ENCODE measurements at regions not wholly inside any gene's neighbourhood (a gene's known extent, or its start where the extent isn't known, plus 50 kb on each side); places are given as distances from the start of the nearest gene placed in this dataset.

DNA sequence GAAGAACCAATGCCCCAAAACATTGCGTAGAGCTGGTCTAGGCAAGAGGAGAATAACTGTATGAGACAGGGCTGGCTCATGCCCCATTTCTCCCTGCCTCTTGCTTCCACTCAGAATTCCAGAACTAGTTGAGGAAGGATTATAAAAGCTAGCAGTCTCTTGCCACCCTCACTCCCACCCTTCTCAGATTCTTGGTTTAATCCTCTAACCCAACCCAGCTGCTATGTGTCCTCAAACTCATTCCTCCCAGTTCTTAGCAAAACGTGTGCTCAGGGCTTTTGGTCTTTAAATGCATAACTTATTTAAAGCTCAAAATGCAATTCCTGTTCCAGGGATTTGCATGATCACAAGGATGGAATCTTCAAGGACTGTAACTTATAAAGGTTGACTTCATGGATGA is 466.3 kb downstream of the COG6 start:
- no peaks in the 10 kb centered on the region for H3K36me3 ChIP-seq (ENCODE audit: insufficient read depth, low read length)
- H3K4me1 ChIP-seq (ENCODE audit: insufficient read depth, low read length): peaks cover 4% of the 10 kb centered on the region; the same call in 1 of the 2 replicates
- H3K9me3 ChIP-seq (ENCODE audit: control insufficient read depth, insufficient read depth, low read length): 0 out of 2 replicates have a peak, but pooled peaks cover 4% of the 10 kb centered on the region
- H3K9ac ChIP-seq (ENCODE audit: low read depth, low read length): no peak overlapping the region

DNA sequence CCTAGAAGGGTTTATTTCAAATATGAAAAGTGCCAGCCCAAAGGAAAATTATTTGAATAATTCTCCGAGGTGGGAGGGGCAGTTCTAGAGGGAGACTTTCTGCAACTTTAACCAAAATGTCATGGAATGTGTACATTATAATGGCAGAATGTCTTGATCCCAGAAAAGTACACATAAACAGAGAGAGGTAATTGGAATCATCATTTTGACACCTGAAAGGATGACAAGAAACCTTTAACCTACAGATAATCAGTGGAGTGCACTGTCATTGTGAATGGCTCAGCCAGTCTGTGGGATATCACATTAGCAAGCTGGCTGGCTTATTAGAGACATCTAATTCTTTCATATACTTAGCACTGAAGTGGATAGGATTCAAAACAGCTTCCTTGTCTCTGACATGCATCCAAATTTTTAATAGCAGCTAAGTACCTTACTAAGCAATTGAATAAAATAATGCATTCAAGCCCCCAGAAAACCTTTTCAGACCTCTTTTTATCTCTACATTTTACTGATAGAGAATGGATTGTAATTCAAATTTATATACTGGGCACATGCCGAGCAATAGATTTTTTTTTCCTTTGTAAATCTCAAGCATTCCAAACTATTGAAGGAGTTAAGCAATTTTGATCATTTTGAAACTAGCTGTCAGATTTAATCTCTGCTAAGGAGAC is 468.6 kb downstream of the COG6 start:
- Histone ChIP-seq H3K9ac (ENCODE audit: low read depth, low read length) (no peak overlapping the region), H3K36me3 (ENCODE audit: insufficient read depth, low read length) (no peaks in the 10 kb centered on the region; the same call in 1 of the 2 replicates), H3K9me3 (ENCODE audit: control insufficient read depth, insufficient read depth, low read length) (0 out of 2 replicates have a peak, but pooled peaks cover 4% of the 10 kb centered on the region), H3K4me1 (ENCODE audit: insufficient read depth, low read length) (peaks cover 4% of the 10 kb centered on the region; the same call in 1 of the 2 replicates)

DNA sequence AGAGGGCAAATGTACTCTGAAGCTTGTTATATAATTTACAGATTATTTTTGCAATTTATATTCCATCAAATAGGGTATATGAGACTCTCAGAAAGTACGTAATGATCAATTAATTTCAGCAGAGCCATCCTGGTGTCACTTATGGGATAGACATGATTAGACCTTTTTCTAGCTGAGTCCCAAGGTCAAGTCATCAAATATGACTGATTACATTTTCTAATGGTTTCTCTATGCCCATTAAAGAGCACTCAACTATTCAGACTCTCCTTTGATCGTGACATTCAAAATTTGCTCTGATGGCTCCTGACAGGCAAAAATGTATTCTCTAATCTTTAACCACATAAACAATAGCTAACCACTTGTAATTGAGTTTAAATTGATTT is 469.2 kb downstream of the COG6 start:
- no peak overlapping the region for H3K9ac ChIP-seq (ENCODE audit: low read depth, low read length)
- H3K4me1 ChIP-seq (ENCODE audit: insufficient read depth, low read length): peaks cover 4% of the 10 kb centered on the region; the same call in 1 of the 2 replicates
- H3K36me3 ChIP-seq (ENCODE audit: insufficient read depth, low read length): no peaks in the 10 kb centered on the region; the same call in 1 of the 2 replicates
- H3K9me3 ChIP-seq (ENCODE audit: control insufficient read depth, insufficient read depth, low read length): 0 out of 2 replicates have a peak, but pooled peaks cover 3% of the 10 kb centered on the region

DNA sequence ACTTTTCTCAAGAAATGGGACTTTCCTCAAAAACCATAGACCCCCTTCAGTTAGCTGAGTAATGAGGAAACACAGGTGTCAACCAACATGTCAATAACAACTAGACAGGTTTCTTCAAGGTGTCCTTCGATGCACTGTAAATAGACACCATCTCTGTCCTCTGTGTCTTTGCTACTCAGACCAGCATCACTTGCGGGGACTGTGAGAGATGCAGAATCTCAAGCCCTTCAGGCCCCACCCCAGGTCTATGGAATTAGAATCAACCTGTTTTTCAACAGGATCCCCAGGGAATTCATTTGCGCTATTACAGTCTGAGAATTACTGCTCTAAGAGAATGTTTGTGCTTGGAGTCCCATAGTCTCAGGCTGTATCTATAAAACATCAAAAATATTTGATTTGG is 469.9 kb downstream of the COG6 start:
- H3K4me1 ChIP-seq (ENCODE audit: insufficient read depth, low read length): peaks cover 4% of the 10 kb centered on the region; the same call in 1 of the 2 replicates
- no peaks in the 10 kb centered on the region; the same call in 1 of the 2 replicates for H3K36me3 ChIP-seq (ENCODE audit: insufficient read depth, low read length)
- H3K9me3 ChIP-seq (ENCODE audit: control insufficient read depth, insufficient read depth, low read length): no peaks in the 10 kb centered on the region
- H3K9ac ChIP-seq (ENCODE audit: low read depth, low read length): no peak overlapping the region

DNA sequence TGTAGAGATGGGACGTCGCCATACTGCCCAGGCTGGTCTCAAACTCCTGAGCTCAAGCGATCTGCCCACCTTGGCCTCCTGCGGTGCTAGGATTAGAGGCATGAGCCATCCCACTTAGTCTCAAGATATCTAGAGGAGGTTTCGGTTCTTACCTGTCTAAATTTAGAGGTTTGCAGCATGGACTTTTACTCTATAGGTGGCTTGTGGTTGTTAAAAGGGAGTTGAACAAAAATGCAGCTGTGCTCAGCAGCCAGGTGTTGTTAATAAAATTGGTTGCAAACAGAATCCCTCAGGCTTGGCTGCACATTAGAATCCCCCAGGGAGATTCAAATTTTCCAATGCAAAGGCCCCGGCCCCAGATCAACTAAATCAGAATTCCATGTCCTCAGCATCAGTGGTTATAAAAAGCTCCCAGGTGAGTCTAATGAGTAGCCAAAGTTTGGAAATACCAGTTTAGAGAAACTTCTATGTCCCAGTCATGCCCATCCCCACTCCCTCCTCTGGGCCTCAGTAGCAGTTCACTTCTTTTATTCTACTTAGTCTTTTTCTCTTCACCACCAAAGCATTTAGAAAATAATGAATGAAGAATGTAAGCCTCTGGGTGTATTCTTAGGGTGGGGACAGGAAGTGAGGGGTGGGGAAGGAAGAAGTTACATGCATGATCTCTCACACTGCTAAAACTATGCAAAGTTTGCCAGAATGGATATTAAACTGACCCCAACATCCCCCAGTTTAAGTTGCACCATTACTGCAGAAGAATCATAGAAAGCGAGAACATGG is 471.0 kb downstream of the COG6 start:
- H3K4me1 ChIP-seq (ENCODE audit: insufficient read depth, low read length): peaks cover 4% of the 10 kb centered on the region; the same call in 1 of the 2 replicates
- no peak overlapping the region for H3K9ac ChIP-seq (ENCODE audit: low read depth, low read length)
- H3K9me3 ChIP-seq (ENCODE audit: control insufficient read depth, insufficient read depth, low read length): no peaks in the 10 kb centered on the region
- H3K36me3 ChIP-seq (ENCODE audit: insufficient read depth, low read length): no peaks in the 10 kb centered on the region; the same call in 1 of the 2 replicates

DNA sequence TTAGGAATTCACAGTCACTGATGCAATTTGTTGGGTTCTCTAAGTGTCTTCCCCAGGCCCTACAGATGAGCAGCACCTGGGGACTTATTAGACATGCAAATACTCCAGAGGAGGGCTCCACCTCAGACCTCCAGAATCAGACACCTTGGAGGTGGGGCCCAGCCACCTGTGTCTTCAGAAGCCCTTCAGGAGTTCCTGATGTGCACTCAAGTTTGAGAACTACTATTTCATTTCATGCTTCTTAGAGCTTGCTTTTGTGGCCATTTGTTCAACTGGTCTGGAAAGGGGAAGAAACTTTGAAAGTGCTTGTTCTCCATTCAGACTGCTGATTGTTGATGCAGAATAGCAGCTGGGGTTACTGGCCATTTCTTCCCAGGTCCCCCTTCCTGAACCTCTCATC is 472.0 kb downstream of the COG6 start:
- Histone ChIP-seq H3K9ac (ENCODE audit: low read depth, low read length) (no peak overlapping the region), H3K9me3 (ENCODE audit: control insufficient read depth, insufficient read depth, low read length) (no peaks in the 10 kb centered on the region), H3K36me3 (ENCODE audit: insufficient read depth, low read length) (no peaks in the 10 kb centered on the region; the same call in 1 of the 2 replicates), H3K4me1 (ENCODE audit: insufficient read depth, low read length) (peaks cover 4% of the 10 kb centered on the region; the same call in 1 of the 2 replicates)

DNA sequence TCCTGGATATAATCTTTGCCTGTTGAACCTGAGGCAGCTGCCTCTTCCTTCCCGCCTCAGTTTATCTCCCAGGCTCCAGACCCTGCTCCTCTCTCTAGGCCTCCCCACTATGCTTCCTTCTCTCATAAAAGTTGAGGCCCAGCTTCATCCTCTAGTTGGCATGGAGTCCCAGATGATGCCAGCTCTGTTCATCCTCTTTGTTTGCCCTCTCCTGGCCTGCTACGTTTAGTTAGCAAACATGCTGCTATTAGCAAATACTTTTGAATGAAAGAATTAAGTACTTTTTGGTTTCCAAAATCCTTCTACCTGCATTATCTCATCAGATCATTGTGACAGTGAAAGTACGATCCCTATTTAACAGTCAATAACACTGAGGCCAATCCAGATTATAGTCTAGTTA is 472.5 kb downstream of the COG6 start:
- Histone ChIP-seq H3K4me1 (ENCODE audit: insufficient read depth, low read length) (peaks cover 4% of the 10 kb centered on the region; the same call in 1 of the 2 replicates), H3K9ac (ENCODE audit: low read depth, low read length) (no peak overlapping the region), H3K36me3 (ENCODE audit: insufficient read depth, low read length) (no peaks in the 10 kb centered on the region; the same call in 1 of the 2 replicates), H3K9me3 (ENCODE audit: control insufficient read depth, insufficient read depth, low read length) (no peaks in the 10 kb centered on the region)

DNA sequence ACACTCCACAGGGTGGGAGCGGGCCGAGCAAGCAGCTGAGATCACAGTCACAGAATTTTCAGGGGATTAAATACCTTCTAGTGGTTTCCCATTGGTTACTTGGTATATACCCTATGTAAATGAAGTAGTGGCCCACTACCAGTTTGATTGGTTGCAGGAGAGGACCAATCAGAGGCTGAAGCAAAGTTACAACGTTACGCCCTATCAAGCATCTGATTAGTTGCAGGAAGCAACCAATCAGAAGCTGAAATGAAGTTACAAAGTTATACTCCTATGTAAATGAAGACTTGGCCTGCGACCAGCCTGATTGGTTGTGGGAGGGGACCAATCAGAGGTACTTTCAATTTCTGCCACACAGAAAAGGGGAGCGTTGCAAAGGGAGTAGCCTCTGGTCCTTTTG is 474.0 kb downstream of the COG6 start:
- H3K9ac ChIP-seq (ENCODE audit: low read depth, low read length): no peak overlapping the region
- H3K4me1 ChIP-seq (ENCODE audit: insufficient read depth, low read length): no peaks in the 10 kb centered on the region
- no peaks in the 10 kb centered on the region; the same call in 1 of the 2 replicates for H3K36me3 ChIP-seq (ENCODE audit: insufficient read depth, low read length)
- H3K9me3 ChIP-seq (ENCODE audit: control insufficient read depth, insufficient read depth, low read length): no peaks in the 10 kb centered on the region

DNA sequence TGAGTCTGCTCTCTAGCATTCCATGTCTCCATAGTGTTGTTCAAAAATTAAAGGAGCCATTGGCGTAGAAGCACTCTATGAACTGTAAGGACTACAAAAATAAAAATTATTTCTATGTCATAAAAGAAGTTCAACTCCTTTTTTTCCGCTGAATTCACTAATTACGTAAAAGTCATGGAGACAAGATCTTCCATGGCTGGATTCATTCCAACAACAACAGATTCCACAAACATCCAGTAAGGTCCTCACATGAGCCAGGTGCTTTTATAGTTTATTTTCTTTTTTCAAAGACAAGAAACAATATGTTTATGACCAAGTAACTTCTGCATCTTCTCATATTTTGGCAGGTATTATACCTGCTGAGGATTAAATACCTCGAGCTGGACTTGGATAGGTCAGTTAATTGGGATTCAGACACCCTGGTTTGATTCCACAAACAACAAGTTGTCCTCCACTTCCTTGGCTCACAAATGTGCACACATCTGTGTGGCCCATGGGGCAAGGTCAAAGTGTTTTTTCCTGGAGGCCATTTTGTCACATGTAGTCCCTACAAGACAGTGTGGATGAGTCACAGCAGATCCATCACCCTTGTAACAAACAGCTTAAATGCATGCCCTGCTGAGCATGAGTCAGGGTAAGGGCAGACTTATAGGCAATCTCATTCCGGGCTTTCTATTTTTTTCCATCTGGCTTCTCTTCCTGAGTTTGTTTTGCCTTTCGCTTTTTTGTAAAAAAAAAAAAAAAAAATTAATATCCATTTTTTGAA is 475.6 kb downstream of the COG6 start:
- Histone ChIP-seq H3K4me1 (ENCODE audit: insufficient read depth, low read length) (no peaks in the 10 kb centered on the region), H3K36me3 (ENCODE audit: insufficient read depth, low read length) (no peaks in the 10 kb centered on the region; the same call in 1 of the 2 replicates), H3K9ac (ENCODE audit: low read depth, low read length) (no peak overlapping the region), H3K9me3 (ENCODE audit: control insufficient read depth, insufficient read depth, low read length) (no peaks in the 10 kb centered on the region)

DNA sequence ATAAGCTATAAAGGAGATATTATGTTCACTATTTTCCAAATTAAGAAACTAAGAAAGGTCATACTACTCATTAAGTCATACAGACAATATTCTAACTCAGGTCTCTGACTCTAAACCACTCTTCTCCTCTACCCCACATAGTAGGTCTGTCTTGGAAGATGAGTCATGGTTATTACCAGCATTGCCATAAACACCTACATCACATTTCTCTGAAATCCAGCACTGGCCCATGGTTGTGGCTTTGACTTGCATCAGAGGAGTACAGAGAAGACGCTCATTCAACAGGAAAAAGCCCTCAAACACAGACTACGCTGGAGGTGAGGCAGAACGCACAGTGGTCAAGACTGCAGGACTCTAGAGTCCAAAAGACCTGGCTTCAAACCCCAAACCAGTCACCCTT is 476.8 kb downstream of the COG6 start:
- no peaks in the 10 kb centered on the region for H3K36me3 ChIP-seq (ENCODE audit: insufficient read depth, low read length)
- H3K9ac ChIP-seq (ENCODE audit: low read depth, low read length): no peak overlapping the region
- H3K4me1 ChIP-seq (ENCODE audit: insufficient read depth, low read length): no peaks in the 10 kb centered on the region
- H3K9me3 ChIP-seq (ENCODE audit: control insufficient read depth, insufficient read depth, low read length): no peaks in the 10 kb centered on the region

DNA sequence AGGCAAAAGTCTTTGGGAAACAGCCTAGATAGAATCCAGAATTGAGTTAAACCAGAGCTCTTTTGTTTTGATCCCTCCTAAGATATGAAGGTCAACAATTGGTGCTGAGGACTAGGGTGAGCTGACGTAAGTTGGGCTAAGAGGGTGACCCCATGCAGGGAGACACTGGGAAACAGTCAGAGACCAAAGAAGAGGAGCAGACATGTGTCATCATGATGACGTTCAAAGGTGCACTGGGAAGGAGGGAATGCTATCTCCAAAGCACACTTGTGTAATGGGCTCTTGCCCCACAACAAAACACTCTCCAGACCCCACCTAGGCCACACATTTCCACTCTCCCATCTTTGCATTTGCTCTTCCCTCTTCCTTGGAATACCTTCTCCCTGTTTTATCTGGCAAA is 481.4 kb downstream of the COG6 start:
- Histone ChIP-seq H3K9ac (ENCODE audit: low read depth, low read length) (no peak overlapping the region), H3K9me3 (ENCODE audit: control insufficient read depth, insufficient read depth, low read length) (no peaks in the 10 kb centered on the region), H3K4me1 (ENCODE audit: insufficient read depth, low read length) (no peaks in the 10 kb centered on the region), H3K36me3 (ENCODE audit: insufficient read depth, low read length) (no peaks in the 10 kb centered on the region)

DNA sequence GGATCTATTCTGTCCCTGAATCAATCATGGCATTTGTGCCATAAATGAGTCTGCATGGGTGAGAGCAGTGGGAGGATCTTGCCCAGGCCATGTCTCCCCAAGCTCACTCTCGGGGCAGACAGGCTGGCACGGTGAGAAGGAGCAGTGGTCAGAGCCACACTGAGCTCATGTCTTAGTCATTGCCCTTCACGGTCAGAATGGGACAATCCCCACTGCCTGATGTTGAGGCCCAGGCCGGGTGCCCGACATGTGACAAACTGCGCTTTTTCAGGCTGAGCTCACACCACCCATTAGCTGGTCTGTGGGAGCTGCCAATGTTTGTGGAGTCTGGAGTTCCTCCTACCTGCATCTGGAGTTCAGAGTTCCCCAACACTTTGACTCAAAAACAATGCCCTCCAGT is 481.9 kb downstream of the COG6 start:
- Histone ChIP-seq H3K36me3 (ENCODE audit: insufficient read depth, low read length) (no peaks in the 10 kb centered on the region), H3K4me1 (ENCODE audit: insufficient read depth, low read length) (no peaks in the 10 kb centered on the region), H3K9ac (ENCODE audit: low read depth, low read length) (no peak overlapping the region)

DNA sequence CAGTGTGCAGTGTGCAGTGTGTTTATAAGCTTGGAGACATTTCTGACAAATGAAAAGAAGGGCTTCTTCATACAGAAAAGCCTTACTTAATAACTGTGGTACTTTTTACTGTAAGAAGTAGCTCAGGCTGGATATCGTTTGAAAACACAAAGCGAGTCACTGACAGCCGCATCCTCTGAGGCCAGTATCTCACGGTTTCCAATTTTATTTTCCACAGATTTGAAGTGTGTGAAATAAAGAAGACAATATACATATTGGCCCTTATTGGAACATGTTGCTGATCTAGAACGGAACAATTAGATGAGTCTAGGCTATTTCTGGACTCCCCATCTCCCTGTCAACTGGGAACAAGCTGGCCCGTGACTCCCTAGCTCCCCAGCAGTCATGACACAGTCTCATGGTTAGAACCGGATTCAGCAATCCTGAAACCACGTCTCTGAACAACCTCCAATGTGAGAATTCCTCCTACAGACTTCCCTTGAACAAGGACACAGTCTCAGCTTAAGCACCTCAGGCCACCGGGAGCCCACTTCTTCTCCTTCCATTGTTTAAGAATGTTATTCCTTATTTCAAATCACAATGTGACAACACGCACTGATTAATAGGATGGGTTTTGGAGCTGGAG is 484.5 kb downstream of the COG6 start:
- no peaks in the 10 kb centered on the region for H3K36me3 ChIP-seq (ENCODE audit: insufficient read depth, low read length)
- H3K4me1 ChIP-seq (ENCODE audit: insufficient read depth, low read length): no peaks in the 10 kb centered on the region
- no peaks in the 10 kb centered on the region for H3K9me3 ChIP-seq (ENCODE audit: control insufficient read depth, insufficient read depth, low read length)
- H3K9ac ChIP-seq (ENCODE audit: low read depth, low read length): no peak overlapping the region

More for the DNA sequence above, 481.9 kb downstream of the COG6 start:
- no peaks in the 10 kb centered on the region for H3K9me3 ChIP-seq (ENCODE audit: control insufficient read depth, insufficient read depth, low read length)

Data from ES-I3 (cell line).